Upper lobe of left lung (tissue), 6 donors: ENCODE measurements at regions not wholly inside any gene's neighbourhood (a gene's known extent, or its start where the extent isn't known, plus 50 kb on each side); places are given as distances from the start of the nearest gene placed in this dataset.

ENCODE experiments used
- ATAC-seq, 2 donors: fragments of 200-7000 bp; cut with Tn5 transposase; one replicate each; pipeline ENCODE4 v1.9.1; 2022; ENCODE audit warnings: mild to moderate bottlenecking in 2 of 2, moderate library complexity in 2 of 2; ENCODE audit not compliant: low FRiP score in 2 of 2
- DNase-seq, 2 donors: peaks; one replicate each; pipeline ENCODE4 v3.0.0-alpha.2; 2019 to 2020
- H3K27ac ChIP-seq, 4 donors: fragments of 200-600 bp; sonication (generic); one replicate each; pipeline ENCODE4 v1.5.1; 2016 to 2019
- H3K27me3 ChIP-seq, 4 donors: fragments of 200-600 bp; sonication (generic); one replicate each; pipeline ENCODE4 v1.5.1; 2017 to 2019
- H3K36me3 ChIP-seq, 4 donors: fragments of 200-600 bp; sonication (generic); one replicate each; pipeline ENCODE4 v1.5.1; 2016 to 2019
- H3K4me1 ChIP-seq, 4 donors: fragments of 200-600 bp; sonication (generic); one replicate each; pipeline ENCODE4 v1.5.1; 2018 to 2019
- H3K4me3 ChIP-seq, 4 donors: fragments of 200-600 bp; sonication (generic); one replicate each; pipeline ENCODE4 v1.5.1; 2017 to 2019; ENCODE audit warnings: mild to moderate bottlenecking in 2 of 4, moderate library complexity in 1 of 4
- H3K9me3 ChIP-seq, 4 donors: fragments of 200-600 bp; sonication (generic); one replicate each; pipeline ENCODE4 v1.5.1; 2018 to 2019
- CTCF ChIP-seq, 6 experiments: fragments of 450-650 bp in 4 of 6; fragments of 200-600 bp in 2 of 6; sonication (generic) in 2 of 6; IDR thresholded peaks; one replicate each; pipeline ENCODE4 v1.5.1; 2016 to 2019; ENCODE audit warnings: antibody characterized with exemption in 6 of 6
- EP300 ChIP-seq, 4 donors: sonication (generic); formaldehyde crosslinking; IDR thresholded peaks; one replicate each; pipeline ENCODE4 v1.5.1; 2017; ENCODE audit warnings: antibody characterized with exemption in 4 of 4, control low read depth in 2 of 4
- POLR2A ChIP-seq, 4 donors: fragments of 450-650 bp; IDR thresholded peaks; one replicate each; pipeline ENCODE4 v1.5.1; 2016 to 2017; ENCODE audit warnings: antibody characterized with exemption in 4 of 4, mild to moderate bottlenecking in 2 of 4
- POLR2AphosphoS5 ChIP-seq, 2 donors: sonication (generic); formaldehyde crosslinking; IDR thresholded peaks; one replicate each; pipeline ENCODE4 v1.5.1; 2017; ENCODE audit warnings: antibody characterized with exemption in 2 of 2
- WGBS, 2 donors: methylation state at CpG; one replicate each; pipeline ENCODE4 v1.1.5; 2017 to 2018; 5-methylcytosine and 5-hydroxymethylcytosine counted together
- donor health status: DM: no; HTN: no; CAD: no; lungs with moderate emphysema.
- donor health status: DM: no; HTN: yes; CAD: no; lungs with severe emphysema.

- DNase-seq (no peak), ATAC-seq (no peak)
- Histone ChIP-seq H3K9me3 (no peaks in the 10 kb centered on the region), H3K36me3 (no peaks in the 10 kb centered on the region), H3K4me3 (no peak overlapping the region), H3K27ac (no peak overlapping the region), H3K4me1 (no peaks in the 10 kb centered on the region), H3K27me3 (no peaks in the 10 kb centered on the region)
- TF ChIP-seq EP300 (IDR thresholded peaks at IDR 0.05): no peak
- no peak for TF ChIP-seq CTCF (IDR thresholded peaks at IDR 0.05)
- WGBS, 2 donors: 78 to 85% methylated on average over 8 of the region's 8 CpGs
These were observed 2118.9 kb downstream of the MAT2B start for GRCh38 chr5:165624166-165624946.

- TF ChIP-seq POLR2A (IDR thresholded peaks at IDR 0.05) (no peak), CTCF (IDR thresholded peaks at IDR 0.05) (no peak)
- DNase-seq: no peak
These were observed 2120.7 kb downstream of the MAT2B start for GRCh38 chr5:165626161-165626560.

GRCh38 chr5:165627548-165628170 is 2122.2 kb downstream of the MAT2B start:
- no peak overlapping the region for H3K4me3 ChIP-seq
- ATAC-seq (no peak), DNase-seq (no peak)
- TF ChIP-seq POLR2AphosphoS5 (IDR thresholded peaks at IDR 0.05) (no peak), CTCF (IDR thresholded peaks at IDR 0.05) (no peak), EP300 (IDR thresholded peaks at IDR 0.05) (no peak), POLR2A (IDR thresholded peaks at IDR 0.05) (no peak)
- no peaks in the 10 kb centered on the region for H3K4me1 ChIP-seq
- WGBS, 2 donors: 75 to 80% methylated on average over 8 of the region's 8 CpGs
- H3K9me3 ChIP-seq: no peaks in the 10 kb centered on the region
- H3K36me3 ChIP-seq: no peaks in the 10 kb centered on the region
- no peaks in the 10 kb centered on the region for H3K27me3 ChIP-seq
- H3K27ac ChIP-seq: no peak overlapping the region

More at GRCh38 chr5:165626161-165626560, 2120.7 kb downstream of the MAT2B start:
- Histone ChIP-seq H3K36me3 (no peaks in the 10 kb centered on the region), H3K27ac (no peak overlapping the region), H3K4me1 (no peaks in the 10 kb centered on the region), H3K9me3 (no peaks in the 10 kb centered on the region), H3K27me3 (no peaks in the 10 kb centered on the region), H3K4me3 (no peak overlapping the region)
- no peak for ATAC-seq

- H3K27me3 ChIP-seq: no peaks in the 10 kb centered on the region
- DNase-seq (peak in 1 of 2 donors; percentile 21), ATAC-seq (peak in 1 of 2 donors; percentile 78)
- H3K9me3 ChIP-seq: no peaks in the 10 kb centered on the region
- no peak overlapping the region for H3K4me3 ChIP-seq
- 24 to 26% methylated on average over 9 of the region's 9 CpGs for WGBS, 2 donors
- H3K36me3 ChIP-seq: no peaks in the 10 kb centered on the region
- H3K4me1 ChIP-seq: no peaks in the 10 kb centered on the region
- H3K27ac ChIP-seq: no peak overlapping the region
- TF ChIP-seq CTCF (IDR thresholded peaks at IDR 0.05) (peak; percentile 19 to 72 (median 58)), POLR2A (IDR thresholded peaks at IDR 0.05) (no peak)
These were observed 2124.9 kb downstream of the MAT2B start for GRCh38 chr5:165630261-165630778.

GRCh38 chr5:165631235-165631634 is 2125.8 kb downstream of the MAT2B start:
- no peaks in the 10 kb centered on the region for H3K27me3 ChIP-seq
- H3K9me3 ChIP-seq: no peaks in the 10 kb centered on the region
- no peak overlapping the region for H3K4me3 ChIP-seq
- no peaks in the 10 kb centered on the region for H3K36me3 ChIP-seq
- ATAC-seq (no peak), DNase-seq (no peak)
- WGBS, 2 donors: 48 to 53% methylated on average over 1 of the region's 1 CpG
- no peak overlapping the region for H3K27ac ChIP-seq
- TF ChIP-seq POLR2A (IDR thresholded peaks at IDR 0.05): no peak
- TF ChIP-seq CTCF (IDR thresholded peaks at IDR 0.05): no peak
- TF ChIP-seq EP300 (IDR thresholded peaks at IDR 0.05): no peak
- TF ChIP-seq POLR2AphosphoS5 (IDR thresholded peaks at IDR 0.05): no peak
- H3K4me1 ChIP-seq: no peaks in the 10 kb centered on the region
